Mesenchymal stem cell (in vitro differentiated cells and primary cell): ENCODE measurements at regions not wholly inside any gene's neighbourhood (a gene's known extent, or its start where the extent isn't known, plus 50 kb on each side); places are given as distances from the start of the nearest gene placed in this dataset.
A peak's percentile ranks its signal among the peaks of the same experiment; 100 is the strongest.

Experiments
- DNase-seq: peaks from one replicate; pipeline ENCODE4 v3.0.0-alpha.2; 2013
- H2AFZ ChIP-seq: one replicate; pipeline ENCODE4 v1.6.1; 2013; ENCODE audit warnings: low read depth, mild to moderate bottlenecking, control low read depth, inconsistent platforms, low read length, moderate library complexity
- H2AK5ac ChIP-seq: 2 replicates; pipeline ENCODE4 v1.6.1; 2013; ENCODE audit warnings: low read length, moderate library complexity, mild to moderate bottlenecking, inconsistent platforms; ENCODE audit not compliant: severe bottlenecking
- H2BK120ac ChIP-seq: one replicate; pipeline ENCODE4 v1.6.1; 2013; ENCODE audit warnings: low read depth, mild to moderate bottlenecking, inconsistent platforms, low read length, moderate library complexity
- H2BK12ac ChIP-seq, 2 experiments: one replicate each; pipeline ENCODE4 v1.6.1; 2013; ENCODE audit warnings: inconsistent platforms in 2 of 2, low read length in 2 of 2, mild to moderate bottlenecking in 2 of 2, moderate library complexity in 2 of 2, control low read depth in 1 of 2
- H2BK15ac ChIP-seq: one replicate; pipeline ENCODE4 v1.6.1; 2013; ENCODE audit warnings: mild to moderate bottlenecking, low read depth, inconsistent platforms; ENCODE audit not compliant: poor library complexity, severe bottlenecking
- H2BK5ac ChIP-seq: 2 replicates; pipeline ENCODE4 v1.6.1; 2013; ENCODE audit warnings: low read depth, mild to moderate bottlenecking, low read length, control low read depth, inconsistent platforms; ENCODE audit not compliant: poor library complexity, severe bottlenecking
- H3K14ac ChIP-seq, 2 experiments: one replicate each; pipeline ENCODE4 v1.6.1; 2013; ENCODE audit warnings: inconsistent platforms in 2 of 2, low read length in 2 of 2, control low read depth in 1 of 2, mild to moderate bottlenecking in 1 of 2, moderate library complexity in 1 of 2
- H3K18ac ChIP-seq, 2 experiments: one replicate each; pipeline ENCODE4 v1.6.1; 2013; ENCODE audit warnings: inconsistent platforms in 2 of 2, low read length in 2 of 2, control low read depth in 1 of 2, low read depth in 1 of 2, mild to moderate bottlenecking in 1 of 2
- H3K23ac ChIP-seq, 2 experiments: one replicate each; pipeline ENCODE4 v1.6.1; 2013; ENCODE audit warnings: inconsistent platforms in 2 of 2, low read length in 2 of 2, mild to moderate bottlenecking in 2 of 2, moderate library complexity in 2 of 2, control low read depth in 1 of 2
- H3K27ac ChIP-seq: 2 replicates; pipeline ENCODE4 v1.5.1; 2013; ENCODE audit warnings: mild to moderate bottlenecking, moderate library complexity, low read length, control low read depth, inconsistent platforms; ENCODE audit not compliant: poor library complexity, severe bottlenecking
- H3K27me3 ChIP-seq, 2 experiments: 2 replicates each; pipeline versions ENCODE4 v1.6.1 to v1.7.0; 2013; ENCODE audit warnings: low read length in 2 of 2, mild to moderate bottlenecking in 2 of 2, moderate library complexity in 2 of 2, control low read depth in 1 of 2, inconsistent platforms in 1 of 2; ENCODE audit not compliant: control insufficient read depth in 1 of 2, insufficient read depth in 1 of 2
- H3K36me3 ChIP-seq, 2 experiments: 2 replicates each; pipeline versions ENCODE4 v1.6.1 to v1.7.0; 2013; ENCODE audit warnings: low read length in 2 of 2, control low read depth in 1 of 2, inconsistent platforms in 1 of 2, low read depth in 1 of 2, mild to moderate bottlenecking in 1 of 2; ENCODE audit not compliant: insufficient read depth in 2 of 2, control insufficient read depth in 1 of 2
- H3K4ac ChIP-seq, 2 experiments: one replicate each; pipeline ENCODE4 v1.6.1; 2013; ENCODE audit warnings: inconsistent platforms in 2 of 2, low read length in 2 of 2, mild to moderate bottlenecking in 2 of 2, moderate library complexity in 2 of 2, control low read depth in 1 of 2, low read depth in 1 of 2
- H3K4me1 ChIP-seq: 2 replicates; pipeline ENCODE4 v1.6.1; 2013; ENCODE audit warnings: low read depth, low read length, control low read depth; ENCODE audit not compliant: control insufficient read depth, insufficient read depth
- H3K4me2 ChIP-seq: 2 replicates; pipeline ENCODE4 v1.6.1; 2013; ENCODE audit warnings: low read length, mild to moderate bottlenecking, inconsistent platforms; ENCODE audit not compliant: poor library complexity, severe bottlenecking
- H3K4me3 ChIP-seq, 2 experiments: 2 replicates each; pipeline versions ENCODE4 v1.5.1 to v1.7.0; 2013; ENCODE audit warnings: low read length in 2 of 2, mild to moderate bottlenecking in 2 of 2, control low read depth in 1 of 2, low read depth in 1 of 2; ENCODE audit not compliant: insufficient read depth in 1 of 2
- H3K79me1 ChIP-seq: replicated peaks from 2 replicates; pipeline ENCODE4 v1.6.1; 2013; ENCODE audit warnings: mild to moderate bottlenecking, control low read depth, low read length, inconsistent platforms; ENCODE audit not compliant: poor library complexity, severe bottlenecking
- H3K9ac ChIP-seq: 2 replicates; pipeline ENCODE4 v1.7.0; 2013; ENCODE audit warnings: mild to moderate bottlenecking, low read length, moderate library complexity
- H3K9me3 ChIP-seq: 2 replicates; pipeline ENCODE4 v1.7.0; 2013; ENCODE audit warnings: mild to moderate bottlenecking, low read length; ENCODE audit not compliant: control insufficient read depth
- H4K8ac ChIP-seq: one replicate; pipeline ENCODE4 v1.6.1; 2013; ENCODE audit warnings: inconsistent platforms, mild to moderate bottlenecking, low read length, moderate library complexity
- H4K91ac ChIP-seq: one replicate; pipeline ENCODE4 v1.6.1; 2013; ENCODE audit warnings: mild to moderate bottlenecking, low read length, inconsistent platforms
- whole genome bisulfite sequencing: methylation state at CpG from one replicate; pipeline ENCODE4 v1.1.7; 2013; ENCODE audit warnings: mixed read lengths; 5-methylcytosine and 5-hydroxymethylcytosine counted together

- no peak overlapping the region for H3K4me2 ChIP-seq
- 30% methylated on average over 2 of the region's 2 CpGs for WGBS
- H3K4me3 ChIP-seq: no peak overlapping the region
- no peak overlapping the region for H4K91ac ChIP-seq
- no peak for DNase-seq
- no peaks in the 10 kb centered on the region for H3K79me1 ChIP-seq
- H3K18ac ChIP-seq: no peak overlapping the region
- no peaks in the 10 kb centered on the region for H3K9me3 ChIP-seq
- H2AFZ ChIP-seq: no peak overlapping the region
- H2BK15ac ChIP-seq: no peak overlapping the region
- H3K27me3 ChIP-seq: no peaks in the 10 kb centered on the region
- H3K27ac ChIP-seq: peak overlapping the region; percentile 97
- no peak overlapping the region for H2BK120ac ChIP-seq
- H3K14ac ChIP-seq: no peak overlapping the region
- no peak overlapping the region for H3K23ac ChIP-seq
- no peak overlapping the region for H2AK5ac ChIP-seq
- no peaks in the 10 kb centered on the region for H3K36me3 ChIP-seq
- no peak overlapping the region for H2BK12ac ChIP-seq
- H3K4ac ChIP-seq: no peak overlapping the region
- peak overlapping the region; percentile 66 for H3K9ac ChIP-seq
- H3K4me1 ChIP-seq: no peaks in the 10 kb centered on the region
- H2BK5ac ChIP-seq: no peak overlapping the region
- no peak overlapping the region for H4K8ac ChIP-seq
Measured at GRCh38 chr5:17918373-17919104, 284.3 kb downstream of the TAF11L14 start.

GRCh38 chr5:17925276-17925675 is 291.0 kb downstream of the TAF11L14 start:
- H3K27me3 ChIP-seq: no peaks in the 10 kb centered on the region
- H2BK120ac ChIP-seq: no peak overlapping the region
- no peak overlapping the region for H2AK5ac ChIP-seq
- H3K4me1 ChIP-seq: no peaks in the 10 kb centered on the region
- 85% methylated on average over 4 of the region's 4 CpGs for WGBS
- no peak overlapping the region for H4K8ac ChIP-seq
- no peak for DNase-seq
- no peak overlapping the region for H3K4ac ChIP-seq
- no peak overlapping the region for H2BK15ac ChIP-seq
- H3K36me3 ChIP-seq: no peaks in the 10 kb centered on the region
- H3K4me3 ChIP-seq: no peak overlapping the region
- H2BK5ac ChIP-seq: no peak overlapping the region
- no peak overlapping the region for H3K14ac ChIP-seq
- H3K23ac ChIP-seq: no peak overlapping the region
- H3K9me3 ChIP-seq: no peaks in the 10 kb centered on the region
- H4K91ac ChIP-seq: no peak overlapping the region
- H2AFZ ChIP-seq: no peak overlapping the region
- no peak overlapping the region for H2BK12ac ChIP-seq
- H3K27ac ChIP-seq: no peak overlapping the region
- H3K4me2 ChIP-seq: no peak overlapping the region
- H3K9ac ChIP-seq: no peak overlapping the region
- H3K18ac ChIP-seq: no peak overlapping the region
- H3K79me1 ChIP-seq: no peaks in the 10 kb centered on the region

- H2BK12ac ChIP-seq: no peak overlapping the region
- H3K79me1 ChIP-seq: no peaks in the 10 kb centered on the region
- no peak overlapping the region for H2BK15ac ChIP-seq
- no peak overlapping the region for H3K4me2 ChIP-seq
- no peaks in the 10 kb centered on the region for H3K36me3 ChIP-seq
- H3K27me3 ChIP-seq: no peaks in the 10 kb centered on the region
- no peak overlapping the region for H2BK5ac ChIP-seq
- no peaks in the 10 kb centered on the region for H3K4me1 ChIP-seq
- no peak overlapping the region for H4K91ac ChIP-seq
- no peak overlapping the region for H2BK120ac ChIP-seq
- whole genome bisulfite sequencing: 64% methylated on average over 1 of the region's 2 CpGs
- H4K8ac ChIP-seq: no peak overlapping the region
- H3K4me3 ChIP-seq: no peak overlapping the region
- no peak overlapping the region for H2AFZ ChIP-seq
- no peak overlapping the region for H2AK5ac ChIP-seq
- no peak overlapping the region for H3K4ac ChIP-seq
- DNase-seq: no peak
- no peak overlapping the region for H3K14ac ChIP-seq
- H3K23ac ChIP-seq: no peak overlapping the region
- no peak overlapping the region for H3K27ac ChIP-seq
- peaks cover 18% of the 10 kb centered on the region for H3K9me3 ChIP-seq
- H3K9ac ChIP-seq: peak overlapping the region; percentile 47
- H3K18ac ChIP-seq: no peak overlapping the region
Measured at GRCh38 chr5:17928581-17928981, 294.3 kb downstream of the TAF11L14 start.

- no peaks in the 10 kb centered on the region for H3K27me3 ChIP-seq
- H3K27ac ChIP-seq: no peak overlapping the region
- no peak for DNase-seq
- H4K91ac ChIP-seq: no peak overlapping the region
- no peak overlapping the region for H2AFZ ChIP-seq
- no peaks in the 10 kb centered on the region for H3K79me1 ChIP-seq
- H3K9me3 ChIP-seq: peaks cover 22% of the 10 kb centered on the region
- no peak overlapping the region for H3K18ac ChIP-seq
- no peaks in the 10 kb centered on the region for H3K36me3 ChIP-seq
- no peak overlapping the region for H3K4me3 ChIP-seq
- peak overlapping the region; percentile 47 for H3K9ac ChIP-seq
- no peak overlapping the region for H2BK120ac ChIP-seq
- H2AK5ac ChIP-seq: no peak overlapping the region
- no peak overlapping the region for H3K4ac ChIP-seq
- no peak overlapping the region for H2BK15ac ChIP-seq
- no peak overlapping the region for H2BK5ac ChIP-seq
- H3K23ac ChIP-seq: no peak overlapping the region
- no peak overlapping the region for H3K4me2 ChIP-seq
- H2BK12ac ChIP-seq: no peak overlapping the region
- H3K14ac ChIP-seq: no peak overlapping the region
- WGBS: 33% methylated on average over 1 of the region's 1 CpG
- H4K8ac ChIP-seq: no peak overlapping the region
- no peaks in the 10 kb centered on the region for H3K4me1 ChIP-seq
Measured at GRCh38 chr5:17929171-17929570, 294.9 kb downstream of the TAF11L14 start.
